DOHH2 (cell line): ENCODE measurements at regions not wholly inside any gene's neighbourhood (a gene's known extent, or its start where the extent isn't known, plus 50 kb on each side); places are given as distances from the start of the nearest gene placed in this dataset.

Source experiments
- H3F3A ChIP-seq: fragments of 200-600 bp; sonication (generic), shearing (Covaris generic); 2 replicates; pipeline ENCODE4 v1.6.0; 2016; ENCODE audit warnings: antibody characterized with exemption, mild to moderate bottlenecking; ENCODE audit not compliant: control insufficient read depth, insufficient read depth
- H3K27ac ChIP-seq: fragments of 200-600 bp; sonication (generic); 2 replicates; pipeline ENCODE4 v1.5.1; 2014; ENCODE audit warnings: low read depth, mild to moderate bottlenecking, low read length, moderate library complexity
- H3K27me3 ChIP-seq: fragments of 200-600 bp; sonication (generic); 2 replicates; pipeline ENCODE4 v1.6.1; 2014; ENCODE audit warnings: mild to moderate bottlenecking, low read length, mixed read lengths; ENCODE audit not compliant: control insufficient read depth
- H3K36me3 ChIP-seq: fragments of 200-600 bp; sonication (generic); 2 replicates; pipeline ENCODE4 v1.6.1; 2014; ENCODE audit warnings: mild to moderate bottlenecking, low read length, moderate library complexity, mixed read lengths; ENCODE audit not compliant: control insufficient read depth
- H3K4me1 ChIP-seq: fragments of 200-600 bp; sonication (generic); 2 replicates; pipeline ENCODE4 v1.6.1; 2014; ENCODE audit warnings: mild to moderate bottlenecking, low read length, mixed read lengths; ENCODE audit not compliant: control insufficient read depth
- H3K4me2 ChIP-seq: fragments of 200-600 bp; sonication (generic); 2 replicates; pipeline ENCODE4 v1.6.0; 2014; ENCODE audit warnings: mild to moderate bottlenecking, low read length, moderate library complexity
- H3K4me3 ChIP-seq: fragments of 200-600 bp; sonication (generic); 2 replicates; pipeline ENCODE4 v1.5.1; 2014; ENCODE audit warnings: mild to moderate bottlenecking, low read length, mixed read lengths
- H3K79me2 ChIP-seq: fragments of 200-600 bp; sonication (generic); 2 replicates; pipeline ENCODE4 v1.6.1; 2014; ENCODE audit warnings: mild to moderate bottlenecking, low read length, mixed read lengths; ENCODE audit not compliant: control insufficient read depth
- H3K9me2 ChIP-seq: fragments of 200-600 bp; sonication (generic); replicated peaks from 2 replicates; pipeline ENCODE4 v1.6.1; 2014; ENCODE audit warnings: mild to moderate bottlenecking, low read length, mixed read lengths; ENCODE audit not compliant: control insufficient read depth
- H3K9me3 ChIP-seq: fragments of 200-600 bp; sonication (generic); 2 replicates; pipeline ENCODE4 v1.6.1; 2014; ENCODE audit warnings: antibody characterized with exemption, low read length, mixed read lengths; ENCODE audit not compliant: control insufficient read depth, insufficient read depth
- H4K20me1 ChIP-seq: fragments of 200-600 bp; sonication (generic); 2 replicates; pipeline ENCODE4 v1.6.0; 2014; ENCODE audit warnings: low read depth, mild to moderate bottlenecking, antibody characterized with exemption, low read length, moderate library complexity; ENCODE audit not compliant: control insufficient read depth, insufficient read depth
- CTCF ChIP-seq: fragments of 200-600 bp; sonication (generic); IDR thresholded peaks from one replicate; pipeline ENCODE4 v1.5.1; 2014; ENCODE audit warnings: antibody characterized with exemption, mild to moderate bottlenecking, low read depth, low read length; ENCODE audit not compliant: poor library complexity, severe bottlenecking
- EZH2phosphoT487 ChIP-seq: fragments of 200-600 bp; sonication (generic); IDR thresholded peaks from 2 replicates; pipeline ENCODE4 v1.6.1; 2017; ENCODE audit warnings: borderline replicate concordance, mild to moderate bottlenecking, antibody characterized with exemption, low read length, moderate library complexity, mixed read lengths

- H3K27ac ChIP-seq: no peak overlapping the region
- TF ChIP-seq CTCF (no peak), EZH2phosphoT487 (no peak)
These were observed 255.6 kb downstream of the TTC6 start for GRCh38 chr14:37851054-37851453.

GRCh38 chr14:37855871-37856270 lies 260.4 kb downstream of the TTC6 start:
- Histone ChIP-seq H4K20me1 (no peaks in the 10 kb centered on the region), H3K79me2 (no peaks in the 10 kb centered on the region), H3K9me2 (no peaks in the 10 kb centered on the region), H3K4me1 (no peaks in the 10 kb centered on the region), H3K36me3 (no peaks in the 10 kb centered on the region), H3K4me2 (no peak overlapping the region), H3K9me3 (no peaks in the 10 kb centered on the region), H3K4me3 (no peak overlapping the region), H3F3A (no peaks in the 10 kb centered on the region), H3K27me3 (no peaks in the 10 kb centered on the region), H3K27ac (no peak overlapping the region)
- TF ChIP-seq EZH2phosphoT487 (no peak), CTCF (no peak)

More at GRCh38 chr14:37851054-37851453, 255.6 kb downstream of the TTC6 start:
- Histone ChIP-seq H3K4me2 (no peak overlapping the region), H3K9me3 (no peaks in the 10 kb centered on the region), H3K4me3 (no peak overlapping the region), H3K4me1 (no peaks in the 10 kb centered on the region), H3K9me2 (no peaks in the 10 kb centered on the region), H3F3A (no peaks in the 10 kb centered on the region), H3K27me3 (no peaks in the 10 kb centered on the region), H4K20me1 (no peaks in the 10 kb centered on the region), H3K79me2 (no peaks in the 10 kb centered on the region), H3K36me3 (no peaks in the 10 kb centered on the region)

- no peak overlapping the region for H3K4me3 ChIP-seq
- no peak for TF ChIP-seq EZH2phosphoT487
- TF ChIP-seq CTCF: no peak
- no peaks in the 10 kb centered on the region for H3K36me3 ChIP-seq
- H3K4me1 ChIP-seq: no peaks in the 10 kb centered on the region
- no peaks in the 10 kb centered on the region for H3F3A ChIP-seq
- H3K4me2 ChIP-seq: no peak overlapping the region
- no peak overlapping the region for H3K27ac ChIP-seq
- no peaks in the 10 kb centered on the region for H3K79me2 ChIP-seq
- no peaks in the 10 kb centered on the region for H3K9me2 ChIP-seq
- no peaks in the 10 kb centered on the region for H4K20me1 ChIP-seq
- no peaks in the 10 kb centered on the region for H3K27me3 ChIP-seq
- no peaks in the 10 kb centered on the region for H3K9me3 ChIP-seq
These were observed 262.4 kb downstream of the TTC6 start for GRCh38 chr14:37857774-37858266.
